DOHH2 (cell line): ENCODE measurements at regions not wholly inside any gene's neighbourhood (a gene's known extent, or its start where the extent isn't known, plus 50 kb on each side); places are given as distances from the start of the nearest gene placed in this dataset.
"Not testable (repeated sequence)": the region's sequence is repeated elsewhere in the genome, so short reads cannot be mapped to it uniquely, and the experiment has no call there.

ENCODE experiments used
- H3F3A ChIP-seq: fragments of 200-600 bp; sonication (generic), shearing (Covaris generic); 2 replicates; pipeline ENCODE4 v1.6.0; 2016; ENCODE audit warnings: antibody characterized with exemption, mild to moderate bottlenecking; ENCODE audit not compliant: control insufficient read depth, insufficient read depth
- H3K27ac ChIP-seq: fragments of 200-600 bp; sonication (generic); 2 replicates; pipeline ENCODE4 v1.5.1; 2014; ENCODE audit warnings: low read depth, mild to moderate bottlenecking, low read length, moderate library complexity
- H3K27me3 ChIP-seq: fragments of 200-600 bp; sonication (generic); 2 replicates; pipeline ENCODE4 v1.6.1; 2014; ENCODE audit warnings: mild to moderate bottlenecking, low read length, mixed read lengths; ENCODE audit not compliant: control insufficient read depth
- H3K36me3 ChIP-seq: fragments of 200-600 bp; sonication (generic); 2 replicates; pipeline ENCODE4 v1.6.1; 2014; ENCODE audit warnings: mild to moderate bottlenecking, low read length, moderate library complexity, mixed read lengths; ENCODE audit not compliant: control insufficient read depth
- H3K4me1 ChIP-seq: fragments of 200-600 bp; sonication (generic); 2 replicates; pipeline ENCODE4 v1.6.1; 2014; ENCODE audit warnings: mild to moderate bottlenecking, low read length, mixed read lengths; ENCODE audit not compliant: control insufficient read depth
- H3K4me2 ChIP-seq: fragments of 200-600 bp; sonication (generic); 2 replicates; pipeline ENCODE4 v1.6.0; 2014; ENCODE audit warnings: mild to moderate bottlenecking, low read length, moderate library complexity
- H3K4me3 ChIP-seq: fragments of 200-600 bp; sonication (generic); 2 replicates; pipeline ENCODE4 v1.5.1; 2014; ENCODE audit warnings: mild to moderate bottlenecking, low read length, mixed read lengths
- H3K79me2 ChIP-seq: fragments of 200-600 bp; sonication (generic); 2 replicates; pipeline ENCODE4 v1.6.1; 2014; ENCODE audit warnings: mild to moderate bottlenecking, low read length, mixed read lengths; ENCODE audit not compliant: control insufficient read depth
- H3K9me2 ChIP-seq: fragments of 200-600 bp; sonication (generic); replicated peaks from 2 replicates; pipeline ENCODE4 v1.6.1; 2014; ENCODE audit warnings: mild to moderate bottlenecking, low read length, mixed read lengths; ENCODE audit not compliant: control insufficient read depth
- H3K9me3 ChIP-seq: fragments of 200-600 bp; sonication (generic); 2 replicates; pipeline ENCODE4 v1.6.1; 2014; ENCODE audit warnings: antibody characterized with exemption, low read length, mixed read lengths; ENCODE audit not compliant: control insufficient read depth, insufficient read depth
- H4K20me1 ChIP-seq: fragments of 200-600 bp; sonication (generic); 2 replicates; pipeline ENCODE4 v1.6.0; 2014; ENCODE audit warnings: low read depth, mild to moderate bottlenecking, antibody characterized with exemption, low read length, moderate library complexity; ENCODE audit not compliant: control insufficient read depth, insufficient read depth
- EZH2phosphoT487 ChIP-seq: fragments of 200-600 bp; sonication (generic); IDR thresholded peaks from 2 replicates; pipeline ENCODE4 v1.6.1; 2017; ENCODE audit warnings: borderline replicate concordance, mild to moderate bottlenecking, antibody characterized with exemption, low read length, moderate library complexity, mixed read lengths
- TF ChIP-seq, protein P1 (sequence below): fragments of 200-600 bp; sonication (generic); IDR thresholded peaks from one replicate; pipeline ENCODE4 v1.5.1; 2014; ENCODE audit warnings: antibody characterized with exemption, mild to moderate bottlenecking, low read depth, low read length; ENCODE audit not compliant: poor library complexity, severe bottlenecking

DNA sequence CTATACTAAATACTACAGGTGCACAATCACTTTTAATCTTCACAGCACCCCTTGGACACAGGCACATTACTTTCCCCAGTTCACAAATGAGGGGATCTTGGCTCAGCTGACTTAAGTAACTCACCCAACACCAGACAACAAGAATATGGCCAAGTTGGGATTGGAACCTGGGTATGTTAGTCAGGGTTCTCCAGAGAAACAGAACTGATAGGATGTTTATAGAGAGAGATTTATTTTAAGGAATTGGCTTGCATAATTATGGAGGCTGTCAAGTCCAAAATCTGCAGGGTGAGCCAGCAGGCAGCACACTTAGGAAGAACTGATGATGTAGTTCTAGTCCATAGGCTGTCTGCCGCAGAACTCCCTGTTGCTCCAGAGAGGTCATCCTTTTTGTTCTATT lies 312.9 kb downstream of the MAN2A1 start:
- TF ChIP-seq EZH2phosphoT487 = no peak
- TF ChIP-seq, protein P1, sequence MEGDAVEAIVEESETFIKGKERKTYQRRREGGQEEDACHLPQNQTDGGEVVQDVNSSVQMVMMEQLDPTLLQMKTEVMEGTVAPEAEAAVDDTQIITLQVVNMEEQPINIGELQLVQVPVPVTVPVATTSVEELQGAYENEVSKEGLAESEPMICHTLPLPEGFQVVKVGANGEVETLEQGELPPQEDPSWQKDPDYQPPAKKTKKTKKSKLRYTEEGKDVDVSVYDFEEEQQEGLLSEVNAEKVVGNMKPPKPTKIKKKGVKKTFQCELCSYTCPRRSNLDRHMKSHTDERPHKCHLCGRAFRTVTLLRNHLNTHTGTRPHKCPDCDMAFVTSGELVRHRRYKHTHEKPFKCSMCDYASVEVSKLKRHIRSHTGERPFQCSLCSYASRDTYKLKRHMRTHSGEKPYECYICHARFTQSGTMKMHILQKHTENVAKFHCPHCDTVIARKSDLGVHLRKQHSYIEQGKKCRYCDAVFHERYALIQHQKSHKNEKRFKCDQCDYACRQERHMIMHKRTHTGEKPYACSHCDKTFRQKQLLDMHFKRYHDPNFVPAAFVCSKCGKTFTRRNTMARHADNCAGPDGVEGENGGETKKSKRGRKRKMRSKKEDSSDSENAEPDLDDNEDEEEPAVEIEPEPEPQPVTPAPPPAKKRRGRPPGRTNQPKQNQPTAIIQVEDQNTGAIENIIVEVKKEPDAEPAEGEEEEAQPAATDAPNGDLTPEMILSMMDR = no peak
- Histone ChIP-seq H3K4me2 (no peak overlapping the region), H3K27me3 (no peaks in the 10 kb centered on the region), H3K9me2 (no peaks in the 10 kb centered on the region), H4K20me1 (no peaks in the 10 kb centered on the region), H3K79me2 (no peaks in the 10 kb centered on the region), H3K4me3 (no peak overlapping the region), H3F3A (no peaks in the 10 kb centered on the region), H3K9me3 (no peaks in the 10 kb centered on the region), H3K4me1 (no peaks in the 10 kb centered on the region), H3K27ac (no peak overlapping the region), H3K36me3 (no peaks in the 10 kb centered on the region)

- not testable (repeated sequence) for H4K20me1 ChIP-seq
Measured at GRCh38 chr5:110005907-110006562, 316.3 kb downstream of the MAN2A1 start.

GRCh38 chr5:110007101-110007500 lies 317.4 kb downstream of the MAN2A1 start:
- H3K4me1 ChIP-seq = no peaks in the 10 kb centered on the region
- H3K27me3 ChIP-seq = no peaks in the 10 kb centered on the region
- no peaks in the 10 kb centered on the region for H3K79me2 ChIP-seq
- TF ChIP-seq, protein P1 = no peak
- no peak for TF ChIP-seq EZH2phosphoT487
- H3K4me3 ChIP-seq = no peak overlapping the region
- no peaks in the 10 kb centered on the region for H4K20me1 ChIP-seq
- H3K36me3 ChIP-seq = no peaks in the 10 kb centered on the region
- no peaks in the 10 kb centered on the region for H3F3A ChIP-seq
- no peak overlapping the region for H3K4me2 ChIP-seq
- H3K9me3 ChIP-seq = no peaks in the 10 kb centered on the region
- no peaks in the 10 kb centered on the region for H3K9me2 ChIP-seq
- H3K27ac ChIP-seq = no peak overlapping the region

More at GRCh38 chr5:110005907-110006562, 316.3 kb downstream of the MAN2A1 start:
- H3K4me2 ChIP-seq, H3K79me2 ChIP-seq, H3K36me3 ChIP-seq, H3K9me3 ChIP-seq, H3K27ac ChIP-seq, H3F3A ChIP-seq, H3K27me3 ChIP-seq, H3K9me2 ChIP-seq, H3K4me1 ChIP-seq, H3K4me3 ChIP-seq: not testable (repeated sequence)

GRCh38 chr5:110008131-110008530 lies 318.4 kb downstream of the MAN2A1 start:
- H3K36me3 ChIP-seq = no peaks in the 10 kb centered on the region
- H3K4me1 ChIP-seq = no peaks in the 10 kb centered on the region
- no peaks in the 10 kb centered on the region for H3F3A ChIP-seq
- H3K27ac ChIP-seq = no peak overlapping the region
- no peaks in the 10 kb centered on the region for H3K79me2 ChIP-seq
- no peaks in the 10 kb centered on the region for H3K9me2 ChIP-seq
- no peaks in the 10 kb centered on the region for H4K20me1 ChIP-seq
- no peaks in the 10 kb centered on the region for H3K27me3 ChIP-seq
- H3K4me2 ChIP-seq = no peak overlapping the region
- TF ChIP-seq, protein P1 = no peak
- TF ChIP-seq EZH2phosphoT487 = no peak
- H3K9me3 ChIP-seq = no peaks in the 10 kb centered on the region
- H3K4me3 ChIP-seq = no peak overlapping the region
